ELR (cell line): ENCODE measurements at regions not wholly inside any gene's neighbourhood (a gene's known extent, or its start where the extent isn't known, plus 50 kb on each side); places are given as distances from the start of the nearest gene placed in this dataset.

Source experiments
- DNase-seq: peaks from one replicate; pipeline ENCODE4 v3.0.0-alpha.2; 2015; ENCODE audit warnings: low read depth

DNA sequence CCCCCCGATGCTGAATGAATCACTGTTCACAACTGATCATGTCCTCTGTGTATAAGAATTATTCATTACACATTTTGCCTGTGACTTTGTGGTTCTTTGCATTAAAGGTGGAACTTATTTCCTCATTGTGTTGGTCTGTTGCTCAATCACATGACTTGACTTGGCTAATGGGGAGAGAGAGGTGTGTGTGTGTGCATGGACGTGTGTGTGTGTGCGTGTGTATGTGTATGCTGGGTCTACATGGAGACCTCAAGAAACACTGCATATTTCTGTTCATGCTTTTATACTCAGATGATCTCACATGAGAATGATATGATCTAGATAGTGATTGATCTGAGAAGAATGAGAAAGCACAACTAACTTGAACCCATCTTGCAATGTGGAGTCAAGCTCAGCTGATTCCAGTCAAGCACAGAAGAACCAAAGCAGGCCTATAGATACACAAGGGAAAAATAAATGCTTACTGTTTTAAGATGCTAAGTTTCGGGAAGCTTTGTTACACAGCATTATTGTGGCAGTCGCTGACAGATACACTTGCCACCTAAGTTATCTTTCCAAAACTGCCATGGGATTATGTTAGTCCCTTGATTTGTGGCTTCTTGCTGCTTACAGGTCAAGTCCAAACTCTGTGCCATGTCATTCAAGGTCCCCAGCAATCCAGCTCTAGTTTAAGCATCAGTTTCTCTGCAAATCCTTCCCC, 167.9 kb upstream of the ZFHX3 start:
- DNase-seq, result peak; percentile 28

- DNase-seq, result peak; percentile 52
Measured at GRCh38 chr16:73214825-73215677, 167.1 kb upstream of the ZFHX3 start.

GRCh38 chr16:73213732-73214455, 166.0 kb upstream of the ZFHX3 start:
- no peak for DNase-seq

- DNase-seq, result no peak
Measured at GRCh38 chr16:73212431-73212830, 164.5 kb upstream of the ZFHX3 start.

- DNase-seq, result no peak
Measured at GRCh38 chr16:73210686-73211085, 162.8 kb upstream of the ZFHX3 start.

DNA sequence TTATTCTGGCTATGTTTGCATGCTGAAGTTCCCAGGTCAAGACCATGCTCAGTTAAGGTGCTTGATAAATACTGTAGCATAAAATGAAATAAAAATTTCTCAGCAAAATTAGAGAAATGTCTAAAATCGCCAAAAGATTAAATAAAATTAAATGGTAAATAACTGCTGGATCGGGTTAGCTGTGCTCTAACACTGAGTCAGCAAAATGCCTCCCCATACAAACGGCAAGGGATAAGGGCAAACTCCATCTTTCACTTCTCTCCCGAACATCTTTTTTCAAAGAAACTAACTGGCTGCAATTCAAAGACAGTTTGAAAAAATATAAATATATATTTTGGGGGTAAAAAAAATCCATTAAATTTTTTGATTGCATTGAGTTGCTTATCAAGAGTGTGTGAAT, 162.2 kb upstream of the ZFHX3 start:
- DNase-seq, result no peak

DNA sequence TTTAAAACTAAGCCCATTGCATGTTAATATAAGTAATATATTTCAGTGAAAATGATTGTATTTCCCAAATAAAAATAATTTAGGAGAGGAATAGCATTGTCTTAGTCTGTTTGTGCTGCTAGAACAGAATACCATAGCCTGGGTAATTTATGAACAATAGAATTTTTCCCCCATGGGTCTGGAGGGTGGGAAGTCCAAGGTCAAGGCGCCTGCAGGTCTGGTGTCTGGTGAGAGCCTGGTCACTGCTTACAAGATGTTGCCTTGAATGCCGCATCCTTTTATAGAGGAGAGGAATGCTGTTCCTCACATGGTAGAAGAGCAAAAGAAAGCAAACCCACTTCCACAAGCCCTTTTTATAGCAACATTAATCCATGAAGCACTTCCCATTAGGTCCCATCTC, 161.3 kb upstream of the ZFHX3 start:
- no peak for DNase-seq

GRCh38 chr16:73206151-73206707, 158.3 kb upstream of the ZFHX3 start:
- no peak for DNase-seq

- DNase-seq, result no peak
Measured at GRCh38 chr16:73205153-73205886, 157.4 kb upstream of the ZFHX3 start.

DNA sequence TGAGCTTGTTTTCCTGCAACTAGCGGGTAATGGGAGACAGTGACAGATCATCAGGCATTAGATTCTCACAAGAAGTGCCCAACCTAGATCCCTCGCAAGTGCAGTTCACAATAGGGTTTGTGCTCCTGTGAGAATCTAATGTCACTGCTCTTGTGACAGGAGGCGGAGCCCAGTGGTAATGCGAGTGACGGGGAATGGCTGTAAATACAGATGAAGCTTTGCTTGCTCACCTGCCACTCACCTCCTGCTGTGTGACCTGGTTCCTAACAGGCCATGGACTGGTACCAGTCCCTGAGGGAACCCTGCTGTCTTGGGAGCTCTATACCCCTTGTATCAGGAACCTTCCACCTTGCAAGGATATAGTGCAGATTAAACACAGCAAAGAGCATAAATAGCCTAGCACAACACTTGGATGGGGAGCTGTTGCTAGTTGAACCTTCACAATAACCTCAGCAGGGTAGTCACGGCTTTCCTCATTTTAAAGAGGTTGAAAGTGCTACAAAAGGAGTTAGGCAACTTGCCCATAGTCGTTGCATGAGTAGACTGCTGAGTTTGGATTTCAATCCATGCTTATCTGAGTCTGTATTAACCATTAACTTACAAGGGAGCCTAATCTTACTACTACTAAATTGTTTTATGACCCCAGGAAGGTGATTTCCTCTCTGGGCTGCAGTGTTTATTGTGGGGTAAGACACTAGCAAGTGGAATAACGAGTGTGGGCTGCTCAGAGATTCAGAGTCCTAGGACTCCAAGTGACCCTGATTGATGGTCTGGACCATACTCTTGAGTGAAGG, 156.6 kb upstream of the ZFHX3 start:
- no peak for DNase-seq

GRCh38 chr16:73202161-73202729, 154.3 kb upstream of the ZFHX3 start:
- DNase-seq, result peak; percentile 16

DNA sequence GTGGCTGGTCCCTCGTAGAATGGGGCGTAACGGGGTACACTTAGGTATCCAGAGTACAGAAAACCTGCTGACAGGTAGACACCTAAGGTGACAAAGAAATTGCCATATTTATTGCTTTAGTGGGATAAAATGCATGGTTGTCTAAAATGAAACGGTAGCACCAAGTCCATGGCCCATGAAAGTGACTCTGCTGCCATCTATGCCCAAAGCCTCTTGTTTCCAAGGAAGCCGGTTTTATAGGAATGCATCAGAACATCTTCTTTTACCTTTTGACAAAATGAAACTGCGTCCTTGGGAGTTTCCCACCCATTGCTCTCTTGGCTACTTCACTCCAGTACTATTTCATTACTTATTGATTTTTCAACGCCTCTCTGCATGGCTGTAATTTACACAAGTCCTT, 151.3 kb upstream of the ZFHX3 start:
- DNase-seq, result no peak

DNA sequence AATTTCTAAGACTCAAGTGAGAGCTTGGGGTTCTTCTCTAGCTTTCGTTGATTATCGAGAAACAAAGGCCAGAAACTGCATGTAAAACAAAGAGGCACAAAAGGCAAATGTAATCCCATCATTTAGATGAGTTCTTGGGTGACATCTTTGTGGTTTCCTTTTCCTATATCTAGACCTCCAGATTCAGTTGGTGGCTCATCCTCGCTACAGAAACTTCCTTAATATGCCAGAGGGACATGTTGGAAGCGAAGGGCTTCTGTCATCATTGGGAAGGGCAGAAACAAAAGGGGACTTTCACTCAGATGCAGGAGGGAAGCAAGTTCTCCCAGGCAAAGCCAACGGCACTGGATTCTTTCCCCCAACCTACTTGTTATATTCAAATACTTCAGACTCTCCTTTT, 150.6 kb upstream of the ZFHX3 start:
- DNase-seq, result no peak

- no peak for DNase-seq
Measured at GRCh38 chr16:73197598-73197997, 149.7 kb upstream of the ZFHX3 start.

- peak; percentile 76 for DNase-seq
Measured at GRCh38 chr16:73196670-73197069, 148.7 kb upstream of the ZFHX3 start.

- DNase-seq, result no peak
Measured at GRCh38 chr16:73193464-73193863, 145.5 kb upstream of the ZFHX3 start.

DNA sequence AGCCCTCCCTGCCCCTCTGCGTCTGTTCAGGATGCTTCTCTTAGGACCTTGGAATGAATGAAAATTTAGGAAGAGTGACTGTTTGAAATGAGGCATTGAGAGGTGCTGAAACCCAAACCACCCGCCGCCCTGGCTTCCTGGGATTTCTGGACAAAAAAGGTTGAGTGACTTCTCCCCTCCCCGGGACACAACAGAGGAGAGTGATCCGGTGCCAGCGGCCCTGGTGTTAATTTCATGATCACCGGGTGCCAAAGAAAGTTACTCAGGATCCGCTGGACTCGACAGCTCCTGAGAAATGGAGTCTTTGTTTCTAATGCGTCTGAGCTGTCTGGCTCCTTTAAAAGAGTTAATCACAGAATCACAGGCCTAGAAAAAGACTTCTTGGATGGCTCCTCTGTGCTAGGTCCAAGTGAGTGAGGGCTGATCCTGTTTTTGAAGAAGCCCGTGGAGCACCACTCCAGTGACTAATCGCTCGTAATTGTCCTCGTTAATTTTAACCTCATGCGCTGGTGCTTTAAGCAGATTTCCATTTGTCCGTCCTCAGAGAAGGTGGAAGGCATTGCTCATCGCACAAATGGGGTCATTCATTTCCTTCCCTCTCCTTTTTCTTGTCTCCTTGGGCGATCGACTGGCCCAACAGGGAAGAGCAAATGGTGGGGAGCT, 144.4 kb upstream of the ZFHX3 start:
- DNase-seq, result peak; percentile 7

DNA sequence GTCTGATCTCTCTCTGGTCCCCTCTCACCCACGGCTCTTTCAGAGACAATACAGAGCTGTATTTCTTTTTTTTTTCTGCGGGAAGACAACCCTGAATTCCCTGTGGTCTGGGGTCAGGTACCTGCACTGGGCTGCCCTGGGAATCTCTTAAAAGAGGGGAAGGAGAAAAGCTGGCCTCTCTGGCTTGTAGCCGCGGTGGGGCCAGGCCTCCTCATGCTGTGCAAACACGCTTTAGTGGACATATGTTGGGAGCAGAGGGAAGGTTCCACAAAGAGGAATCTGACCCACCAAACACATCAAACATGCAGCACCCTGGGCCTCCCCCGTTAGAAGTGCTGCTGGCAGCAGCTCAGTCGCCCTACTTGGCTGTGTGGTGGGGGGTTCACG, 143.7 kb upstream of the ZFHX3 start:
- no peak for DNase-seq

- no peak for DNase-seq
Measured at GRCh38 chr16:73190688-73191659, 143.0 kb upstream of the ZFHX3 start.
